ENCODE measurements at regions not wholly inside any gene's neighbourhood (a gene's known extent, or its start where the extent isn't known, plus 50 kb on each side); places are given as distances from the start of the nearest gene placed in this dataset.
"Not testable (repeated sequence)": the region's sequence is repeated elsewhere in the genome, so short reads cannot be mapped to it uniquely, and the experiment has no call there.

GRCh38 chr4:66164869-66165268, 494.6 kb upstream of the EPHA5 start:
- Mint-ChIP-seq H3K9me3 (peaks cover 11% of the 10 kb centered on the region), H3K4me3 (no peak overlapping the region), H3K27ac (no peak overlapping the region), H3K27me3 (no peaks in the 10 kb centered on the region), H3K36me3 (ENCODE audit: low read depth) (no peaks in the 10 kb centered on the region), H3K4me1 (no peaks in the 10 kb centered on the region)
- CTCF ChIA-PET, result interaction anchor here (0.6 kb wide), 1 partner anchor 1761 kb away, joined by 3 read pairs; no protein-coding TSS in a partner anchor
- no peak for DNase-seq
- POLR2A ChIA-PET, result no interaction called here

- Mint-ChIP-seq H3K4me3 (no peak overlapping the region), H3K36me3 (ENCODE audit: low read depth) (no peaks in the 10 kb centered on the region), H3K4me1 (no peaks in the 10 kb centered on the region), H3K9me3 (peaks cover 11% of the 10 kb centered on the region), H3K27ac (no peak overlapping the region), H3K27me3 (no peaks in the 10 kb centered on the region)
- no peak for DNase-seq
- ChIA-PET CTCF (no interaction called here), POLR2A (no interaction called here)
Observed at GRCh38 chr4:66160606-66161005, 490.3 kb upstream of the EPHA5 start.

- H3K36me3 Mint-ChIP-seq (ENCODE audit: low read depth), result no peaks in the 10 kb centered on the region
- CTCF ChIA-PET, result no interaction called here
- no peaks in the 10 kb centered on the region for H3K27me3 Mint-ChIP-seq
- H3K4me3 Mint-ChIP-seq, result no peak overlapping the region
- POLR2A ChIA-PET, result no interaction called here
- H3K4me1 Mint-ChIP-seq, result no peaks in the 10 kb centered on the region
- H3K9me3 Mint-ChIP-seq, result peaks cover 5% of the 10 kb centered on the region
- DNase-seq, result no peak
- no peak overlapping the region for H3K27ac Mint-ChIP-seq
Observed at GRCh38 chr4:66157594-66157993, 487.3 kb upstream of the EPHA5 start.

GRCh38 chr4:66130042-66130441, 459.8 kb upstream of the EPHA5 start:
- no peak overlapping the region for H3K4me3 Mint-ChIP-seq
- H3K36me3 Mint-ChIP-seq (ENCODE audit: low read depth), result no peaks in the 10 kb centered on the region
- H3K27ac Mint-ChIP-seq, result no peak overlapping the region
- no peaks in the 10 kb centered on the region for H3K4me1 Mint-ChIP-seq
- no peak for DNase-seq
- H3K9me3 Mint-ChIP-seq, result peaks cover 3% of the 10 kb centered on the region
- CTCF ChIA-PET, result no interaction called here
- POLR2A ChIA-PET, result no interaction called here
- no peaks in the 10 kb centered on the region for H3K27me3 Mint-ChIP-seq

GRCh38 chr4:66123831-66124413, 453.6 kb upstream of the EPHA5 start:
- ChIA-PET CTCF (no interaction called here), POLR2A (no interaction called here)
- Mint-ChIP-seq H3K27me3 (no peaks in the 10 kb centered on the region), H3K9me3 (no peaks in the 10 kb centered on the region), H3K36me3 (ENCODE audit: low read depth) (no peaks in the 10 kb centered on the region), H3K4me3 (no peak overlapping the region), H3K27ac (no peak overlapping the region), H3K4me1 (no peaks in the 10 kb centered on the region)
- DNase-seq, result no peak

GRCh38 chr4:66123190-66123589, 452.9 kb upstream of the EPHA5 start:
- Mint-ChIP-seq H3K36me3 (ENCODE audit: low read depth) (no peaks in the 10 kb centered on the region), H3K9me3 (no peaks in the 10 kb centered on the region), H3K4me3 (no peak overlapping the region), H3K27ac (no peak overlapping the region), H3K27me3 (no peaks in the 10 kb centered on the region), H3K4me1 (no peaks in the 10 kb centered on the region)
- ChIA-PET CTCF (no interaction called here), POLR2A (no interaction called here)
- no peak for DNase-seq

- CTCF ChIA-PET; DNase-seq; H3K36me3 Mint-ChIP-seq (ENCODE audit: low read depth); POLR2A ChIA-PET; H3K9me3 Mint-ChIP-seq; H3K4me1 Mint-ChIP-seq; H3K4me3 Mint-ChIP-seq; H3K27ac Mint-ChIP-seq; H3K27me3 Mint-ChIP-seq: not testable (repeated sequence)
Observed at GRCh38 chr4:66115231-66115630, 444.9 kb upstream of the EPHA5 start.

GRCh38 chr4:66108898-66109297, 438.6 kb upstream of the EPHA5 start:
- no peak overlapping the region for H3K27ac Mint-ChIP-seq
- H3K4me1 Mint-ChIP-seq, result no peaks in the 10 kb centered on the region
- no peaks in the 10 kb centered on the region for H3K27me3 Mint-ChIP-seq
- DNase-seq, result no peak
- ChIA-PET CTCF (interaction anchor here (0.7 kb wide), 1 partner anchor 1010 kb away, joined by 3 read pairs; no protein-coding TSS in a partner anchor), POLR2A (no interaction called here)
- H3K36me3 Mint-ChIP-seq (ENCODE audit: low read depth), result no peaks in the 10 kb centered on the region
- peaks cover 12% of the 10 kb centered on the region for H3K9me3 Mint-ChIP-seq
- H3K4me3 Mint-ChIP-seq, result no peak overlapping the region

- Mint-ChIP-seq H3K27me3 (no peaks in the 10 kb centered on the region), H3K4me3 (no peak overlapping the region), H3K27ac (no peak overlapping the region), H3K9me3 (peaks cover 11% of the 10 kb centered on the region), H3K36me3 (ENCODE audit: low read depth) (no peaks in the 10 kb centered on the region), H3K4me1 (no peaks in the 10 kb centered on the region)
- DNase-seq, result no peak
- ChIA-PET CTCF (no interaction called here), POLR2A (no interaction called here)
Observed at GRCh38 chr4:66097218-66097617, 426.9 kb upstream of the EPHA5 start.

- no peaks in the 10 kb centered on the region for H3K36me3 Mint-ChIP-seq (ENCODE audit: low read depth)
- no peak overlapping the region for H3K27ac Mint-ChIP-seq
- ChIA-PET POLR2A (no interaction called here), CTCF (no interaction called here)
- DNase-seq, result no peak
- no peaks in the 10 kb centered on the region for H3K27me3 Mint-ChIP-seq
- no peaks in the 10 kb centered on the region for H3K4me1 Mint-ChIP-seq
- peaks cover 11% of the 10 kb centered on the region for H3K9me3 Mint-ChIP-seq
- H3K4me3 Mint-ChIP-seq, result no peak overlapping the region
Observed at GRCh38 chr4:66095065-66095464, 424.8 kb upstream of the EPHA5 start.

- peaks cover 11% of the 10 kb centered on the region for H3K9me3 Mint-ChIP-seq
- ChIA-PET CTCF (no interaction called here), POLR2A (no interaction called here)
- no peaks in the 10 kb centered on the region for H3K27me3 Mint-ChIP-seq
- no peak for DNase-seq
- H3K4me1 Mint-ChIP-seq, result no peaks in the 10 kb centered on the region
- no peaks in the 10 kb centered on the region for H3K36me3 Mint-ChIP-seq (ENCODE audit: low read depth)
- peak overlapping the region; percentile 57 for H3K27ac Mint-ChIP-seq
- H3K4me3 Mint-ChIP-seq, result no peak overlapping the region
Observed at GRCh38 chr4:66094070-66094469, 423.8 kb upstream of the EPHA5 start.

- H3K27ac Mint-ChIP-seq, result no peak overlapping the region
- H3K4me1 Mint-ChIP-seq, result no peaks in the 10 kb centered on the region
- POLR2A ChIA-PET, result no interaction called here
- no peak for DNase-seq
- CTCF ChIA-PET, result no interaction called here
- peaks cover 14% of the 10 kb centered on the region for H3K9me3 Mint-ChIP-seq
- no peaks in the 10 kb centered on the region for H3K27me3 Mint-ChIP-seq
- no peak overlapping the region for H3K4me3 Mint-ChIP-seq
- no peaks in the 10 kb centered on the region for H3K36me3 Mint-ChIP-seq (ENCODE audit: low read depth)
Observed at GRCh38 chr4:66091786-66092185, 421.5 kb upstream of the EPHA5 start.

GRCh38 chr4:66073961-66074360, 403.7 kb upstream of the EPHA5 start:
- no peak overlapping the region for H3K27ac Mint-ChIP-seq
- peaks cover 2% of the 10 kb centered on the region for H3K9me3 Mint-ChIP-seq
- H3K4me1 Mint-ChIP-seq, result no peaks in the 10 kb centered on the region
- no peak for DNase-seq
- ChIA-PET POLR2A (no interaction called here), CTCF (no interaction called here)
- H3K27me3 Mint-ChIP-seq, result no peaks in the 10 kb centered on the region
- no peak overlapping the region for H3K4me3 Mint-ChIP-seq
- H3K36me3 Mint-ChIP-seq (ENCODE audit: low read depth), result no peaks in the 10 kb centered on the region

GRCh38 chr4:66071911-66072310, 401.6 kb upstream of the EPHA5 start:
- no peak overlapping the region for H3K27ac Mint-ChIP-seq

More at GRCh38 chr4:66071911-66072310, 401.6 kb upstream of the EPHA5 start:
- POLR2A ChIA-PET, result no interaction called here
- no peak for DNase-seq
- Mint-ChIP-seq H3K4me1 (no peaks in the 10 kb centered on the region), H3K27me3 (no peaks in the 10 kb centered on the region), H3K36me3 (ENCODE audit: low read depth) (no peaks in the 10 kb centered on the region), H3K4me3 (no peak overlapping the region), H3K9me3 (peaks cover 2% of the 10 kb centered on the region)
- CTCF ChIA-PET, result no interaction called here

All from activated CD4-positive, alpha-beta T cell treated with anti-CD3 and anti-CD28 coated beads, Interleukin-2, amount 10 ng/mL, durations not matched to agents 7 days and 5 days (primary cell).